H1 (cell line): ENCODE measurements at regions not wholly inside any gene's neighbourhood (a gene's known extent, or its start where the extent isn't known, plus 50 kb on each side); places are given as distances from the start of the nearest gene placed in this dataset.

Source experiments
- CTCF ChIA-PET: fragments of 300-600 bp; sonication (Branson Sonifier 250); formaldehyde crosslinking; loops from one replicate; lab custom pipeline; 2021; ENCODE audit not compliant: partially characterized antibody; lab: Charles Lee
- POLR2A ChIA-PET: fragments of 300-600 bp; sonication (Branson Sonifier 250); formaldehyde crosslinking; loops from one replicate; lab custom pipeline; 2021; ENCODE audit warnings: inconsistent platforms; ENCODE audit not compliant: partially characterized antibody; lab: Charles Lee
- DNase-seq, 2 experiments: peaks; one replicate each; pipeline versions ENCODE4 v3.0.0 to v3.0.0-alpha.2; 2010 to 2022; ENCODE audit warnings: low spot score in 2 of 2, low read depth in 1 of 2, mixed read lengths in 1 of 2
- FAIRE-seq: peaks from 2 replicates; lab custom pipeline; 2011; peaks lifted over from hg19 to GRCh38; lab: Jason Lieb, UNC
- H2AFZ ChIP-seq: 2 replicates; pipeline ENCODE4 v1.8.1; 2012; ENCODE audit warnings: low read length, inconsistent platforms
- H2AK5ac ChIP-seq: 2 replicates; pipeline ENCODE4 v1.6.1; 2013; ENCODE audit warnings: low read depth, low read length
- H2BK120ac ChIP-seq: replicated peaks from 2 replicates; pipeline ENCODE3; 2013; ENCODE audit warnings: low read depth, low read length, inconsistent platforms
- H2BK12ac ChIP-seq: 2 replicates; pipeline ENCODE4 v1.6.1; 2013; ENCODE audit warnings: low read depth, low read length
- H2BK15ac ChIP-seq: 2 replicates; pipeline ENCODE4 v1.6.1; 2013; ENCODE audit warnings: low read length
- H2BK20ac ChIP-seq: 2 replicates; pipeline ENCODE4 v1.6.1; 2013; ENCODE audit warnings: low read length
- H2BK5ac ChIP-seq: 2 replicates; pipeline ENCODE4 v1.6.1; 2013; ENCODE audit warnings: low read depth, low read length
- H3K14ac ChIP-seq: 2 replicates; pipeline ENCODE4 v1.6.1; 2013; ENCODE audit warnings: inconsistent platforms; ENCODE audit not compliant: insufficient read length
- H3K18ac ChIP-seq: 2 replicates; pipeline ENCODE4 v1.6.1; 2013; ENCODE audit warnings: low read length; ENCODE audit errors: extremely low read depth
- H3K23ac ChIP-seq: 2 replicates; pipeline ENCODE4 v1.6.1; 2013; ENCODE audit warnings: inconsistent platforms; ENCODE audit not compliant: insufficient read length
- H3K23me2 ChIP-seq: 2 replicates; pipeline ENCODE4 v1.6.1; 2013; ENCODE audit warnings: low read depth, low read length
- H3K27ac ChIP-seq: 2 replicates; pipeline ENCODE4 v1.6.1; 2011; ENCODE audit warnings: low read depth, low read length, inconsistent platforms
- H3K27me3 ChIP-seq, 4 experiments: replicated peaks in 1 of 4; 1 replicate in 1 of 4; 2 replicates in 3 of 4; pipeline versions ENCODE4 v1.6.1 to v1.8.1; 2011 to 2013; ENCODE audit warnings: low read length in 3 of 4, mild to moderate bottlenecking in 3 of 4, inconsistent platforms in 2 of 4, mixed read lengths in 2 of 4, moderate library complexity in 1 of 4; ENCODE audit not compliant: control insufficient read depth in 3 of 4, insufficient read depth in 3 of 4; ENCODE audit errors: extremely low read depth in 1 of 4
- H3K36me3 ChIP-seq, 4 experiments: 2 replicates each; pipeline versions ENCODE4 v1.6.1 to v1.8.1; 2011 to 2013; ENCODE audit warnings: mild to moderate bottlenecking in 4 of 4, low read length in 3 of 4, moderate library complexity in 2 of 4, control low read depth in 1 of 4, inconsistent platforms in 1 of 4; ENCODE audit not compliant: insufficient read depth in 4 of 4, control insufficient read depth in 2 of 4
- H3K4ac ChIP-seq: replicated peaks from 2 replicates; pipeline ENCODE3; 2013; ENCODE audit warnings: low read length, low read depth, mixed read lengths, inconsistent platforms; ENCODE audit not compliant: insufficient read length
- H3K4me1 ChIP-seq, 4 experiments: replicated peaks in 1 of 4; 1 replicate in 1 of 4; 2 replicates in 3 of 4; pipeline versions ENCODE4 v1.6.1 to v1.8.1; 2011 to 2013; ENCODE audit warnings: low read length in 3 of 4, inconsistent platforms in 2 of 4, mixed read lengths in 1 of 4; ENCODE audit not compliant: insufficient read depth in 4 of 4, control insufficient read depth in 3 of 4
- H3K4me2 ChIP-seq, 2 experiments: 2 replicates each; pipeline versions ENCODE4 v1.6.1 to v1.8.1; 2011 to 2013; ENCODE audit warnings: low read depth in 2 of 2, low read length in 2 of 2, control low read depth in 1 of 2, inconsistent platforms in 1 of 2, mild to moderate bottlenecking in 1 of 2; ENCODE audit not compliant: insufficient read depth in 1 of 2
- H3K4me3 ChIP-seq, 4 experiments: fragments of 200-600, 300-600 bp in 1 of 4; sonication (generic), shearing (Covaris generic), sonication (Bioruptor Twin) in 1 of 4; 2 replicates each; pipeline versions ENCODE4 v1.5.1 to v1.8.1; 2011 to 2016; ENCODE audit warnings: low read length in 4 of 4, low read depth in 3 of 4, control low read depth in 2 of 4, inconsistent platforms in 2 of 4, mild to moderate bottlenecking in 2 of 4, mixed read lengths in 1 of 4, moderate library complexity in 1 of 4; ENCODE audit not compliant: insufficient read depth in 2 of 4; ENCODE audit errors: extremely low read depth in 1 of 4
- H3K56ac ChIP-seq: replicated peaks from 2 replicates; pipeline ENCODE3; 2013; ENCODE audit warnings: low read depth, mild to moderate bottlenecking, mixed read lengths, low read length, inconsistent platforms; ENCODE audit not compliant: insufficient read length
- H3K79me1 ChIP-seq: 2 replicates; pipeline ENCODE4 v1.6.1; 2013; ENCODE audit warnings: low read depth, low read length, control low read depth
- H3K79me2 ChIP-seq, 2 experiments: 2 replicates each; pipeline versions ENCODE4 v1.6.1 to v1.8.1; 2012 to 2013; ENCODE audit warnings: low read length in 2 of 2, mild to moderate bottlenecking in 2 of 2, inconsistent platforms in 1 of 2; ENCODE audit not compliant: insufficient read depth in 2 of 2, control insufficient read depth in 1 of 2
- H3K9ac ChIP-seq, 4 experiments: replicated peaks in 1 of 4; 1 replicate in 1 of 4; 2 replicates in 3 of 4; pipeline versions ENCODE4 v1.6.1 to v1.8.1; 2011 to 2013; ENCODE audit warnings: low read depth in 3 of 4, low read length in 3 of 4, control low read depth in 2 of 4, mild to moderate bottlenecking in 2 of 4, moderate library complexity in 2 of 4, inconsistent platforms in 1 of 4; ENCODE audit errors: extremely low read depth in 1 of 4
- H3K9me3 ChIP-seq, 2 experiments: 2 replicates each; pipeline versions ENCODE4 v1.6.1 to v1.8.1; 2012 to 2013; ENCODE audit warnings: mild to moderate bottlenecking in 2 of 2, moderate library complexity in 2 of 2, control low read depth in 1 of 2, inconsistent platforms in 1 of 2, low read depth in 1 of 2, low read length in 1 of 2, mixed read lengths in 1 of 2; ENCODE audit not compliant: insufficient read depth in 2 of 2
- H4K20me1 ChIP-seq, 2 experiments: replicated peaks in 1 of 2; 2 replicates each; pipeline versions ENCODE3 to v1.8.1; 2011 to 2013; ENCODE audit warnings: inconsistent platforms in 2 of 2, low read length in 2 of 2, mild to moderate bottlenecking in 1 of 2; ENCODE audit not compliant: insufficient read depth in 2 of 2, control insufficient read depth in 1 of 2
- H4K5ac ChIP-seq: 2 replicates; pipeline ENCODE4 v1.6.1; 2013; ENCODE audit warnings: low read length, low read depth, mixed read lengths, inconsistent platforms; ENCODE audit not compliant: insufficient read length
- H4K8ac ChIP-seq: 2 replicates; pipeline ENCODE4 v1.8.0; 2013; ENCODE audit warnings: mild to moderate bottlenecking, moderate library complexity, low read length, inconsistent platforms; ENCODE audit not compliant: insufficient read depth; ENCODE audit errors: extremely low read depth
- H4K91ac ChIP-seq: replicated peaks from 2 replicates; pipeline ENCODE3; 2013; ENCODE audit warnings: low read length, mixed read lengths, inconsistent platforms; ENCODE audit not compliant: insufficient read length
- CREB1 ChIP-seq: IDR thresholded peaks from 2 replicates; pipeline ENCODE4 v1.6.1; 2012; ENCODE audit warnings: inconsistent platforms
- CTCF ChIP-seq, 3 experiments: IDR thresholded peaks; 1 replicate in 2 of 3; 2 replicates in 1 of 3; pipeline versions ENCODE4 v1.5.1 to v1.6.1; 2011; ENCODE audit warnings: low read length in 3 of 3, mild to moderate bottlenecking in 3 of 3, inconsistent platforms in 2 of 3, low read depth in 1 of 3, moderate library complexity in 1 of 3; ENCODE audit not compliant: insufficient read depth in 1 of 3; ENCODE audit errors: control extremely low read depth in 1 of 3
- GABPA ChIP-seq: IDR thresholded peaks from 2 replicates; pipeline ENCODE4 v1.6.1; 2011; ENCODE audit warnings: mild to moderate bottlenecking, low read length, moderate library complexity, borderline replicate concordance; ENCODE audit not compliant: insufficient read depth
- HDAC6 ChIP-seq: IDR thresholded peaks from one replicate; pipeline ENCODE4 v1.7.1; 2012; ENCODE audit warnings: low read depth, mild to moderate bottlenecking, inconsistent platforms, low read length, moderate library complexity
- POLR2AphosphoS5 ChIP-seq: IDR thresholded peaks from 2 replicates; pipeline ENCODE4 v1.6.1; 2011; ENCODE audit warnings: low read depth, low read length
- POU5F1 ChIP-seq: IDR thresholded peaks from 2 replicates; pipeline ENCODE4 v1.6.1; 2011; ENCODE audit warnings: low read depth, mild to moderate bottlenecking, low read length, moderate library complexity
- RFX5 ChIP-seq: IDR thresholded peaks from 2 replicates; pipeline ENCODE4 v1.6.1; 2011; ENCODE audit warnings: low read depth, low read length, improper control_type of control experiment, borderline replicate concordance
- SAP30 ChIP-seq: fragments of 300-600 bp; sonication (generic); IDR thresholded peaks from 2 replicates; pipeline ENCODE4 v1.7.1; 2012; ENCODE audit warnings: low read length, moderate library complexity, mild to moderate bottlenecking, inconsistent platforms; ENCODE audit not compliant: insufficient read depth, insufficient replicate concordance
- SP4 ChIP-seq: IDR thresholded peaks from 2 replicates; pipeline ENCODE4 v1.6.1; 2012; ENCODE audit warnings: low read length, inconsistent platforms
- WGBS, 2 experiments: shearing (Covaris generic) in 1 of 2; methylation state at CpG; one replicate each; pipeline versions ENCODE4 v1.1.6 to v1.1.7; 2013 to 2015; ENCODE audit warnings: low lambda C conversion rate in 2 of 2, mixed read lengths in 2 of 2, inconsistent platforms in 1 of 2, low coverage in 1 of 2, missing lambda C conversion rate in 1 of 2; ENCODE audit not compliant: insufficient replicate concordance in 2 of 2, insufficient coverage in 1 of 2, insufficient read length in 1 of 2; ENCODE audit errors: extremely low coverage in 1 of 2, missing lambda C conversion rate in 1 of 2; 5-methylcytosine and 5-hydroxymethylcytosine counted together
- TF ChIP-seq, protein P1 (sequence below): IDR thresholded peaks from 2 replicates; pipeline ENCODE4 v1.6.1; 2012; ENCODE audit warnings: inconsistent platforms
- TF ChIP-seq, protein P2 (sequence below): IDR thresholded peaks from 2 replicates; pipeline ENCODE4 v1.6.1; 2011; ENCODE audit warnings: low read depth, mild to moderate bottlenecking, low read length; ENCODE audit not compliant: insufficient read depth

DNA sequence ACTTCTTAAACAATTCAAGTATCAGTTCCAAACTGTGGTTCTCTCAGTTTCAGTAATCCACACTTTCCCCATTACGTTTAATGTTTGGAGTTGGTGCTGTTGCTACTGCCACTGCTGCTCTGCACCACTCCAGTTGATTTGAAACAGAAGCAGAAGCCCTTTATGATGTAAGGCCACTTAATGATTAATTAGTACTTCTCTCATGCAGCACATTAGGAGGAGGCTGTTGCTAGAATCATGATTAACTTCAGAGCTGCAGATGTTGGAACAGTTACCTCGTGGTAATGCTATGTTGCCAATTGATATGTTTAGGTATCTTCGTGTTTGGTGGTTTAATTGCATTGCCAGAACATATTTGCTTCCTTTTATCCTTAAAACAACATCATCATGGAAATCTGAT, 986.2 kb upstream of the CITED2 start:
- H2AFZ ChIP-seq, result peak overlapping the region; percentile 40; the same call in 1 of the 2 replicates
- no peak overlapping the region for H3K4me3 ChIP-seq
- H3K23ac ChIP-seq, result no peak overlapping the region
- FAIRE-seq, result no peak
- H3K27ac ChIP-seq, result no peak overlapping the region
- no peaks in the 10 kb centered on the region for H3K4me1 ChIP-seq
- TF ChIP-seq RFX5, result no peak
- no peak for TF ChIP-seq POLR2AphosphoS5
- TF ChIP-seq, protein P1, sequence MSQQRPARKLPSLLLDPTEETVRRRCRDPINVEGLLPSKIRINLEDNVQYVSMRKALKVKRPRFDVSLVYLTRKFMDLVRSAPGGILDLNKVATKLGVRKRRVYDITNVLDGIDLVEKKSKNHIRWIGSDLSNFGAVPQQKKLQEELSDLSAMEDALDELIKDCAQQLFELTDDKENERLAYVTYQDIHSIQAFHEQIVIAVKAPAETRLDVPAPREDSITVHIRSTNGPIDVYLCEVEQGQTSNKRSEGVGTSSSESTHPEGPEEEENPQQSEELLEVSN, result no peak
- no peak for TF ChIP-seq GABPA
- no peak for TF ChIP-seq CREB1
- no peak for TF ChIP-seq HDAC6
- TF ChIP-seq, protein P2, sequence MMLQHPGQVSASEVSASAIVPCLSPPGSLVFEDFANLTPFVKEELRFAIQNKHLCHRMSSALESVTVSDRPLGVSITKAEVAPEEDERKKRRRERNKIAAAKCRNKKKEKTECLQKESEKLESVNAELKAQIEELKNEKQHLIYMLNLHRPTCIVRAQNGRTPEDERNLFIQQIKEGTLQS, result no peak
- TF ChIP-seq SAP30, result no peak
- no peak for TF ChIP-seq SP4
- no peak for TF ChIP-seq CTCF (IDR thresholded peaks at IDR 0.05; ENCODE audit: control extremely low read depth in 1 of 3, insufficient read depth in 1 of 3, low read depth in 1 of 3, low read length in 3 of 3)
- TF ChIP-seq POU5F1, result no peak
- H3K18ac ChIP-seq, result no peak overlapping the region
- H2BK120ac ChIP-seq, result no peak overlapping the region
- H3K36me3 ChIP-seq, result no peaks in the 10 kb centered on the region; a peak in 1 of 8 replicates
- H3K14ac ChIP-seq, result no peak overlapping the region
- H3K79me2 ChIP-seq, result no peaks in the 10 kb centered on the region
- H4K8ac ChIP-seq, result no peak overlapping the region
- H2BK20ac ChIP-seq, result no peak overlapping the region
- H4K20me1 ChIP-seq, result no peaks in the 10 kb centered on the region
- H4K5ac ChIP-seq, result no peak overlapping the region
- H3K4me2 ChIP-seq, result no peak overlapping the region
- H4K91ac ChIP-seq, result no peak overlapping the region
- H3K9ac ChIP-seq, result no peak overlapping the region
- H3K79me1 ChIP-seq, result no peaks in the 10 kb centered on the region
- H3K23me2 ChIP-seq, result no peaks in the 10 kb centered on the region
- no peak overlapping the region for H2BK15ac ChIP-seq
- CTCF ChIA-PET, result interaction anchor here (1.0 kb wide), 1 partner anchor 55 kb away, joined by 3 read pairs; no protein-coding TSS in a partner anchor
- no peak overlapping the region for H3K4ac ChIP-seq
- H3K9me3 ChIP-seq, result peaks cover 8 to 19% of the 10 kb centered on the region in 2 experiments
- no peak overlapping the region for H2BK5ac ChIP-seq
- no peak overlapping the region for H3K56ac ChIP-seq
- no peak for DNase-seq
- H2AK5ac ChIP-seq, result no peak overlapping the region
- POLR2A ChIA-PET, result no interaction called here
- WGBS, 2 experiments, result 93% methylated on average over 3 of the region's 3 CpGs; no CpG with 5 or more reads in 1 of the 2 experiments
- no peaks in the 10 kb centered on the region for H3K27me3 ChIP-seq
- H2BK12ac ChIP-seq, result no peak overlapping the region
